Astrocyte of the hippocampus (primary cell): ENCODE measurements at regions not wholly inside any gene's neighbourhood (a gene's known extent, or its start where the extent isn't known, plus 50 kb on each side); places are given as distances from the start of the nearest gene placed in this dataset.

ENCODE experiments used
- DNase-seq: peaks from one replicate; pipeline ENCODE4 v3.0.0; 2011; ENCODE audit warnings: low read depth, low spot score

- DNase-seq: no peak
These were observed 66.1 kb downstream of the LEPR start for GRCh38 chr1:65486613-65487012.

DNA sequence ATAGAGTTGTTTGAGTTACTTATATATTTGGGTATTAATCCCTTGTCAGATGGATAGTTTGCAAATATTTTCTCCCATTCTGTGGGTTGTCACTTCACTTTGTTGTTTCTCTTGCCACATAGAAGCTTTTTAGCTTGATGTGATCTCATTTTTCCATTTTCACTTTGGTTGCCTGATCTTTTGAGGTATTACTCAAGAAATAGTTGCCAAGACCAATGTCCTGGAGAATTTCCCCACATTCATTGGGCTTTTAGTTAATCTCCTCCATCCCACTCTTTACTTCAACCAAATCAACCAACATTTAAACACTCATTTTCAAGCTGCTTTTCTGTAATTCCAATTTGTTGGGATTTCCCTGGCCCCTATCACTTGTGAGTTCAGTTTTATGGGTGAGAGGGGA, 69.0 kb downstream of the LEPR start:
- DNase-seq: no peak

DNA sequence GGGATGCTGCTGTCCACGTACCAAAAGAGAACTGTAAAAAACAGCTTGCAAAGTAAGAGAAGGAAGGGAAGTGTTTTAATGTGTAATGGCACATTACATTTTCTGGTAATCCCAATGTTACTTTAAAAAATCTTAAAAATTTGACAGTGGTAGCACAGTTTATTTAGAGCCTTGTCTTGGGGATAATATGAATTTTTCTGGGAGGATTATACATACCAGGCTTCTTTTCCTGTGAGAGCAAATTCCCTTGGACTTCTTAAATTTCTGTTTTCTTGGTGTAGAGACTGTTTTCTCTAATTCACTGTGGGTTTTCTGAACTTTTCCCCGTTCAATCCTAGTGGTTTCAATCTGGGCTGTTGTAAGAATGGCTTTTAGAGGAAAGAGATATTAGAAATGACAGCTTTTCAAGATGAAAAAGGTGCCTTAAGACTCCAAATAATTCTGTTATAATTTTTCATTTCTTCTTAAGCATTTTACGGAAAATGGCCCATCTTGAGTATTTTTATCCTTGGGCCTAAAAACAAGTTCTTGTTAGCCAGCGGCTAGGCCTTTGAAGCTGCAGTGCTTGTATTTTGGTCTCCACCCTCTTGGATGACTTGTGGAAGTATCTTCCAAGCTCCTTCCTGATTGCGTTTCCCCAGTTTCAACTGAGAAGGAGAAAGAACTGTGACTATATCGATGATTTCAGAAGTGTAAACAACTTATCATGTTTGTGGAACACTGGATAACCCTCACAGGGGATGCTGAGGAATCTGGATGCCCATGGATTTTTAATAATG, 70.0 kb downstream of the LEPR start:
- DNase-seq: no peak

DNA sequence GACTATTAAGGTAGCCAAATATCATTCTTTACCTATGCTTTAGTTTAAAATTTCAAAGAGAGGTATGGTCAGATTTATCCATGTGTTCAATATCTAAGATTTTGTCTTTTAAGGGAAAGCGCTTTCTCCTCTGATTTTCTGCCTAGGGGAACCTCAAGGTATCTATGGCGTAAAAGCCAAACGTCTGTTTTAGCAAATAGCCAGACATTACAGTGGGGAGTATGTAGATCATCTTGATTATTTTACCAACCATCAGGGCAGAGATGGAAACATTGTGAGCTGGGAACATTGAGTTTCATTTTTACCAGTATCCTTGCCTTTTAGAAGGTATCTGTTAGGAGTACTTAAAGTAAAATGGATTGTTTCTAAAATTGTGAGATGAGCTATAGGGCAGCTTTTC, 71.0 kb downstream of the LEPR start:
- no peak for DNase-seq

DNA sequence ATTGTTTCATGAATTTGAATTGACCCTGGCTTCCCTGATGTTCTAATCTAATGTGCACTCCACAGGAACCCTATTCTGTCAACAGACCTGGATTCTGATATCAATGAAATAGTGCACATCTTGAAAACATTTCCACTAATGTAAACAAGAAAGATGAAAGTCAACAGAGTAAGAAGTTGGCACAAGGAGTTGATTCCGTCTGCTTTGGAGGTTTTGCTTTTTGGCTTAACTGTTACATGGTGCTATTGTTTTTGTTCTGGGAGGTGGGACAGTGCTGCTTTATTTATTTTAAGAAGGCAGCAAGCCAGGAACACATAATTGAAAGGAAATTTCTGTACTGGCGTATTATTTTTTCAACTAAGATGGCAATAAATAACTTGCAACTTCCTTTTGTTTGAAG, 73.3 kb downstream of the LEPR start:
- DNase-seq: no peak

GRCh38 chr1:65494671-65495070, 74.2 kb downstream of the LEPR start:
- DNase-seq: no peak

DNA sequence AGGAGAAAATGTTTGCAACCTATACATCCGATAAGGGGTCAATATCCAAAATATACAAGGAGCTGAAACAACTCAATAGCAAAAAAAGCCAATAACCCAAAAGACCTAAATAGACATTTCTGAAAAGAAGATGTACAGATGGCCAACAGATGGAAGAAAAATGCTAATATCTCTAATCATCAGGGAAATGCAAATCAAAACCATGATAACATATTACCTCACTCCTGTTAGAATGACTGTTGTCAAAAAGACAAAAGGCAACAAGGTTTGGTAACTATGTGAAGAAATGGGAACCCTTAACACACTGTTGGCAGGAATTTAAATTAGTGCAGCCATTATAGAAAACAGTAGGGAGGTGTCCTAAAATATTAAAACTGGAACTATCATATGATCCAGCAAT, 74.7 kb downstream of the LEPR start:
- no peak for DNase-seq

DNA sequence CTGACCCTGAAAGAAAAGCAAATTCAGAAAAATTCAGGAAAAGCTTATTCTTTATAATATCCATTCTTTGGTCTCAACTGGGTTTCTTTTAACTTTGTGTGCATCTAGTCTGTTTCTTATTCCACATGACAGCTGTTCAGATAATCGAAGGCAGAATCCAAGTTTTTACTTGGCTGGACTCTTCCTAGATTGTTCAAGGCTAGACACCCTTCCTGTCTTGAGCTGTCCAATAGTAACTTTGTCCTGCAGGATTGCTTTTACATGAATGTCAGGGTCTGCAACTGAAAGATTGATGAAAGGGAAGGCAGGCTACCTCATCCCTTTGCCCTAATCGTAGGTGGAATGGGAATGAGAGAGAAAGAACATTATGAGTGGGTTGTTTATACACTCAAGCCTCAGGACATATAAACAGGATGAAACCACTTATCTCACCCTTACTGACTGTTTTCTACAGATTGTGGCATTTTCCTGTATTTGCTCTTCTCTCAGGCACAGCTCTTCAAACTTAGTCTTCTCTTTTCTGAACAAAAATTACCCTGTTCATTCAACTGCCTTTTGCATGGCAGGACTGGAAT, 76.9 kb downstream of the LEPR start:
- no peak for DNase-seq

DNA sequence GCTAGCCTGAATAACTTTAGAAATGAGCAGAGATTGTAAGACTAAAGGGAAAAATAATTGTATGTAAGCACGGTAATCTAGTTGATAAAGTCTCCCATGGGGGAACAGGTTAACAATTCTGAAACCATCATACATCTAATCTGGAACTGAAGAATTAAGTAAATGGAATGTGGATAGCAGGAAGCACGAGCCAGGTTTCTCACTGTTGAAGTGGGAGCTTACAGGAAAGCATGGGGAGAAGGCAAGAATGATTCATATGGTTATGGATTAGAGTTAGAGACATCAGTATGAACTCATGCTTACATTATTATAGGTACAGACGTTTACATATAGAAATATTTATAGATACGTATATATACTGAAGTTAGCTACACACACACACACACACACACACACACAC, 83.0 kb downstream of the LEPR start:
- DNase-seq: no peak

GRCh38 chr1:65504263-65504662, 83.8 kb downstream of the LEPR start:
- no peak for DNase-seq

GRCh38 chr1:65505547-65506300, 85.3 kb downstream of the LEPR start:
- no peak for DNase-seq

DNA sequence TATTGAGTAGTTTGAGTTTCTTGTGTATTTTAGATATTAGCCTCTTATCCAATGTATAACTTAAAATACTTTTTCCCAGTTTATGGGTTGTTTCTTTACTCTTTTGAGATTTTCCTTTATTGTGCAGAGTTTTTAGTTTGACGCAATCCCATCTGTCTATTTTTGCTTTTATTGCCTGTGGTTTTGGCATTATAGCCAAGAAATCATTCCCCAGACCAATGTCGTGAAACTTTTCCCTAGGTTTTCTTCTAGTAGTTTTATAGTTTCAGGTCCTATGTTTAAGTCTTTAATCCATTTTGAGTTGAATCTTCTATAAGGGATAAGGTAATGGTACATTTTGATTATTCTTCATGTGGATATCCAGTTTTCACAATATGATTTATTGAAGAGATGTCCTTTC, 87.6 kb downstream of the LEPR start:
- DNase-seq: no peak

GRCh38 chr1:65509912-65510680, 89.6 kb downstream of the LEPR start:
- DNase-seq: no peak

DNA sequence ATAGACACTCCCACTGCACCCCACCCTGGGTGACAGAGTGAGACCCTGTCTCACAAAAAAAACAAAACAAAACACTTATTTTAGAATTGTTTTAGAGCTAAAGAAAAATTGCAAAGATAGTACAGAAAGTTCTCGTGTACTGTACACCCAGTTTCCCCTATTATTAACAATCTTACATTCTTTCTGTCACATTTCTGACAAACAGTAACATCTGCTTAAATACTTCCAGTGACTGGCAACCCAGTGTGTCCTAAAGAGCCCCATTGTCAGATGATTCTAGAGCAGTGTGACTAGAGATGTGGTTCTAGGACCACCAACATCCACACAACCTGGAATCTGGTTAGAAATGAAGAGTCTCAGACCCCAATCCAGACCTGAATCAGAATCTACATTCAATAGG, 90.5 kb downstream of the LEPR start:
- DNase-seq: no peak

DNA sequence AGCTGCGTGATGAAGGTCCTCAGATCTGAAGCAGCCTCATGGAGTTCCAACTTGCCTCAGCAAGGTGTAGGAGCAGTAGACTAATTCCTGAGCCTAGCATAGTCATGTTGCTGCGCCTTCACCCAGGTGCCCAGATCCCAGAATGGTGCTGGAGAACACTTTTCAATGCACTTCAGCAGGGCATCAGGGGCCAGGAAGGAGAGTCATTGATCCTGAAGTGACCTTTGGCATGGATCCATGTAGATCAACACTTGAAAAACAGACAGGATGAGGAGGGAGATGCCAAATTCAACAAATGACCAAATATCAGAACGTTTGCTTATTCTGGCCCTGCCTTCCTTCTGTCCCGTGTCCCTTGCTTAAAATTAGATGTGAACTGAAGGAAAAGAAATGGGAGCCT, 91.9 kb downstream of the LEPR start:
- DNase-seq: no peak

- no peak for DNase-seq
These were observed 92.7 kb downstream of the LEPR start for GRCh38 chr1:65512967-65513780.

- DNase-seq: no peak
These were observed 93.6 kb downstream of the LEPR start for GRCh38 chr1:65514041-65514440.

GRCh38 chr1:65524931-65525265, 104.4 kb downstream of the LEPR start:
- no peak for DNase-seq

GRCh38 chr1:65525266-65526048, 105.0 kb downstream of the LEPR start:
- peak; percentile 54 for DNase-seq

GRCh38 chr1:65526049-65526556, 105.6 kb downstream of the LEPR start:
- no peak for DNase-seq
